HFFc6 (cell line): ENCODE measurements at regions not wholly inside any gene's neighbourhood (a gene's known extent, or its start where the extent isn't known, plus 50 kb on each side); places are given as distances from the start of the nearest gene placed in this dataset.
A peak's percentile ranks its signal among the peaks of the same experiment; 100 is the strongest.

Experiments used
- DNase-seq: peaks from one replicate; pipeline ENCODE4 v3.0.0-alpha.2; 2018
- H3K27ac Mint-ChIP-seq: 2 replicates; pipeline ENCODE4 v1.8.0; 2020; ENCODE audit warnings: mild to moderate bottlenecking, mixed read lengths
- H3K27me3 Mint-ChIP-seq: 2 replicates; pipeline ENCODE4 v1.8.0; 2021; ENCODE audit warnings: mild to moderate bottlenecking, moderate library complexity, mixed read lengths; ENCODE audit not compliant: insufficient read depth
- H3K36me3 Mint-ChIP-seq: 2 replicates; pipeline ENCODE4 v1.8.0; 2021; ENCODE audit warnings: low read depth, mixed read lengths
- H3K4me1 Mint-ChIP-seq: 2 replicates; pipeline ENCODE4 v1.8.0; 2020; ENCODE audit warnings: low read depth, mixed read lengths
- H3K4me3 Mint-ChIP-seq: 2 replicates; pipeline ENCODE4 v1.8.0; 2020; ENCODE audit warnings: mild to moderate bottlenecking, moderate library complexity, mixed read lengths
- H3K9me3 Mint-ChIP-seq: 2 replicates; pipeline ENCODE4 v1.8.0; 2020; ENCODE audit warnings: mild to moderate bottlenecking, mixed read lengths
- TF ChIP-seq, protein P1 (sequence below): fragments of 200-600 bp; sonication (generic); IDR thresholded peaks from 2 replicates; pipeline ENCODE4 v1.5.0; 2021; ENCODE audit warnings: antibody characterized with exemption, mild to moderate bottlenecking

DNA sequence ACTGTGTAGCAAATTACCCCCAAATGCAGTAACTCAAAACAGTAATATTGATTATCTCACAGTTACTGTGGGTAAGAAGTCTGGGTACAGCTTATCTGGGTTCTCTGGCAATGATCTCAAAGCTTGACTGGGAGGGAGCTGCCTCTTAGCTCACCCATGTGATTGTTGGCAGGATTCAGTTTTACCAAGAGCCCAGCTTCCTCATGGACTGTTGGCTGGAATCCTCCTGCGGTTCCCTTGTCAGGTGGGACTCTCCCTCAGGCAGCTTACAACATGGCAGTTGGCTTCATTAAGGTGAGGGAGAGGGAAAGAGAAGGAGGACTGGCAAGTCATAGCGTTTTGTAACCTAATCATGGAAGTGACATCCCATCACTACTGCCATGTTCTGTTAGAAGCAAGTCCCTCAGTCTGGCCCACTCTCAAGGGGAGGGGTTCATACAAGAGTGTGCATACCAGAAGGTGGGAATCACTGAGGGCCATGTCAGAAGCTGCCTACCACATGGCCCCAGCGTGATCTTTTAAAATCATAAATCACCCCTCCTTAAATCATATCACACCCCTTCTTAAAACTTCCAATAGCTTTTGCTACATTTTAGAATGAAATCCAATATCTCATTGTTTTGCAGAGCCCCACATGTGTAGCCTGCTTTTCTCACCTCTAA, 108.1 kb downstream of the OLFM4 start:
- H3K27me3 Mint-ChIP-seq = no peaks in the 10 kb centered on the region; the same call in 1 of the 2 replicates
- DNase-seq = no peak
- H3K4me3 Mint-ChIP-seq = no peak overlapping the region
- H3K9me3 Mint-ChIP-seq = peaks cover 19% of the 10 kb centered on the region
- TF ChIP-seq, protein P1, sequence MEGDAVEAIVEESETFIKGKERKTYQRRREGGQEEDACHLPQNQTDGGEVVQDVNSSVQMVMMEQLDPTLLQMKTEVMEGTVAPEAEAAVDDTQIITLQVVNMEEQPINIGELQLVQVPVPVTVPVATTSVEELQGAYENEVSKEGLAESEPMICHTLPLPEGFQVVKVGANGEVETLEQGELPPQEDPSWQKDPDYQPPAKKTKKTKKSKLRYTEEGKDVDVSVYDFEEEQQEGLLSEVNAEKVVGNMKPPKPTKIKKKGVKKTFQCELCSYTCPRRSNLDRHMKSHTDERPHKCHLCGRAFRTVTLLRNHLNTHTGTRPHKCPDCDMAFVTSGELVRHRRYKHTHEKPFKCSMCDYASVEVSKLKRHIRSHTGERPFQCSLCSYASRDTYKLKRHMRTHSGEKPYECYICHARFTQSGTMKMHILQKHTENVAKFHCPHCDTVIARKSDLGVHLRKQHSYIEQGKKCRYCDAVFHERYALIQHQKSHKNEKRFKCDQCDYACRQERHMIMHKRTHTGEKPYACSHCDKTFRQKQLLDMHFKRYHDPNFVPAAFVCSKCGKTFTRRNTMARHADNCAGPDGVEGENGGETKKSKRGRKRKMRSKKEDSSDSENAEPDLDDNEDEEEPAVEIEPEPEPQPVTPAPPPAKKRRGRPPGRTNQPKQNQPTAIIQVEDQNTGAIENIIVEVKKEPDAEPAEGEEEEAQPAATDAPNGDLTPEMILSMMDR = no peak
- no peaks in the 10 kb centered on the region for H3K4me1 Mint-ChIP-seq
- H3K27ac Mint-ChIP-seq = no peak overlapping the region
- H3K36me3 Mint-ChIP-seq = no peaks in the 10 kb centered on the region

- Mint-ChIP-seq H3K9me3 (peaks cover 12% of the 10 kb centered on the region), H3K4me3 (no peak overlapping the region), H3K36me3 (no peaks in the 10 kb centered on the region), H3K4me1 (no peaks in the 10 kb centered on the region), H3K27ac (no peak overlapping the region), H3K27me3 (no peaks in the 10 kb centered on the region; the same call in 1 of the 2 replicates)
- TF ChIP-seq, protein P1 = no peak
- DNase-seq = peak; percentile 13
These were observed 109.2 kb downstream of the OLFM4 start for GRCh38 chr13:53137779-53138178.

DNA sequence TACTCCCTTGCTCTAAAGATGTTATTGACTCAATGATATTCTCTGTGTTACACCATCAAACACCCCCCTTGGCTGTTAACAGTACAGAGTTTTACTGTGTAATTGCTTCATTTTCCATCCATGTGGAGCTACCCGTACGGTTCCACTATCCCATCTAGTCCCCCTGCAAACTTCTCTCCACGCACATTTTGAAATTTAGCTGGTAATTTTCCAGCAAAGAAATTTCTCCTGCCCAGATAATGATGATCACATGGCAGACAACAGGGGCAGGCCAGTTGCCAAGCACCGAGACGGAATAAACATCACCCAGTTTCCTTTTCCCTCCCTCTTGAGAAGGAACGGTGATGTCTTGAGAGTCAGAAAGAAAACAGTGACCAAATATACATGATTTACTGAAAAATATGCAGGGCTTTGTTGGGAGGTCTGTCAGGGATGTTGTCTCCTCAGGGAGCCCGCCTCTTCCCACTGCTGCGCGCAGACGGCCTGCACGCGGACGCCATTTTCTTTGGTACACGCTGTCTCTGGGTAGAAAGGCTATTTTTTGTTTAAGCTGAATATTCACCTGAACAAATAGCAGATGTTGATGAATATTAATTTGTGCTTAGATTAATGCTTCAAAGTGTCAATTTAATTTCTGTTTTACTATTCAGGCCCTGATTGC, 109.9 kb downstream of the OLFM4 start:
- Mint-ChIP-seq H3K4me3 (no peak overlapping the region), H3K27me3 (no peaks in the 10 kb centered on the region), H3K9me3 (peaks cover 12% of the 10 kb centered on the region), H3K36me3 (no peaks in the 10 kb centered on the region), H3K4me1 (no peaks in the 10 kb centered on the region), H3K27ac (peak overlapping the region; percentile 45)
- no peak for DNase-seq
- TF ChIP-seq, protein P1 = no peak

GRCh38 chr13:53141336-53141735, 112.7 kb downstream of the OLFM4 start:
- no peak for DNase-seq
- H3K27me3 Mint-ChIP-seq = no peaks in the 10 kb centered on the region
- peaks cover 30% of the 10 kb centered on the region for H3K9me3 Mint-ChIP-seq
- no peak overlapping the region for H3K4me3 Mint-ChIP-seq
- H3K4me1 Mint-ChIP-seq = no peaks in the 10 kb centered on the region
- H3K27ac Mint-ChIP-seq = no peak overlapping the region
- H3K36me3 Mint-ChIP-seq = no peaks in the 10 kb centered on the region
- TF ChIP-seq, protein P1 = no peak

DNA sequence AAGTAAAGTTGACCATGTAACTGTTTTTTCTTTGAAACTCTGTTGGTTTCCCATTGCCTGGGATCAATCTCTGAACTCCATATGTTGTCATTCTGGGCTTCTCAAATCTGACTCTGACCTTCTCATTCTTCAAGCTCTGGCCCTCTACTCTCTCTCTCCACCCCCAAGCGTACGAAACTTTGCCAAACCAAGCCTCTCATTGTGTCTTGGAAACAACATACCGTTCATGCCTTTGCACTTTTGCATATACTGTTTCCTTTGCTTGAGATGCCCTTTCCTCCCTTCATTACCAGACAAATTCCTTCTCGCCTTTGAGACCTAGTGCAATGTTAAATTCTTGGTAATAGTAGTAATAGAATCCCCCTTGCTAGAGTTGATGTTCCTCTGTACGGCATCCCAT, 113.7 kb downstream of the OLFM4 start:
- Mint-ChIP-seq H3K9me3 (peaks cover 32% of the 10 kb centered on the region), H3K4me1 (no peaks in the 10 kb centered on the region), H3K27me3 (no peaks in the 10 kb centered on the region), H3K36me3 (no peaks in the 10 kb centered on the region), H3K27ac (no peak overlapping the region), H3K4me3 (no peak overlapping the region)
- DNase-seq = no peak
- TF ChIP-seq, protein P1 = no peak
